ENCODE measurements at regions not wholly inside any gene's neighbourhood (a gene's known extent, or its start where the extent isn't known, plus 50 kb on each side); places are given as distances from the start of the nearest gene placed in this dataset.

DNA sequence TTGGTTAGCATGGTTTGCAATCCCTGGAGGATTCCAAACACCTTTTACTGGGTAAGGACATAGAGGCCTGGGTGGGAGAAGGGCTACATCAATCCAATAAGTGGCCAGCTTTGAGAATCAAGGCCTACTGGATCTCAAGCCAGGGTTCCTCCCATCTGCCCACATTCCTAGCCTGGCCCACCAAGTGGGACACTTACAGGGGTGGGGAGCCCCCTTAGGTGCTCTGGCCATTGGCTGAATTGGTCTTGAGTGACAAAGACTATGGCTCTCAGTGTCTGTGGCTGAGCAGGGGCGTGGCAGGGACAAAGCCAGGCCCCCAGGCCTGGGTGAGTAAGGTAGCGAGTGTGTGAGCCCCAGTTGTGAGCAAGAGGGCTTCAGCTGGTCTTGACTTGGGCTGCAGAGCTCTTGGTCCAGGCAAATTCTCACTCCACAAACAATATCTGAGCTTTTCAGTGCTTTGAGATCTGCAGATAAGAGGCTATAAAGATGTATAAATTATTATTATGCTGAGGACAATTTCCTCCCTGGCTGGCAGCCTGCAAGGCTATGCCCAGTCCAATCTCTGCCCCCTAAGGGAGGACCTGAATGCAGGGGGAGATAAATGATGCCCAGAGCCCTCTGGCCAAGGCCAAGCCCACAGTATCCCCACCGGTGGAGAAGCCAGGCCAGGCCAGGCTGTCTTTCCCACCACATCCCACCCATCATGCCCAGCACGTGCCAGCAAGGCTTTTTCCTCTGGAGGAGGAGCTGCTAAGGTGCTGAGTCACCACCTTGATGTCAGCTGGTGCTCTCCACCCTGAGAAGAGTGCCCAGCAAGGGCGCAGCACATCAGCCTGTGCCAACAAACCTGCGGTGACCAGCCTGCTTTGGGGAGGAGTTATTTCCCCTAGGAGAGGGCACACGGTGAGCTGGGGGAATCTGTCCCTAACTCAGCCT, 80.7 kb upstream of the DUSP5 start:
- no peak for DNase-seq
- TF ChIP-seq, protein P1, sequence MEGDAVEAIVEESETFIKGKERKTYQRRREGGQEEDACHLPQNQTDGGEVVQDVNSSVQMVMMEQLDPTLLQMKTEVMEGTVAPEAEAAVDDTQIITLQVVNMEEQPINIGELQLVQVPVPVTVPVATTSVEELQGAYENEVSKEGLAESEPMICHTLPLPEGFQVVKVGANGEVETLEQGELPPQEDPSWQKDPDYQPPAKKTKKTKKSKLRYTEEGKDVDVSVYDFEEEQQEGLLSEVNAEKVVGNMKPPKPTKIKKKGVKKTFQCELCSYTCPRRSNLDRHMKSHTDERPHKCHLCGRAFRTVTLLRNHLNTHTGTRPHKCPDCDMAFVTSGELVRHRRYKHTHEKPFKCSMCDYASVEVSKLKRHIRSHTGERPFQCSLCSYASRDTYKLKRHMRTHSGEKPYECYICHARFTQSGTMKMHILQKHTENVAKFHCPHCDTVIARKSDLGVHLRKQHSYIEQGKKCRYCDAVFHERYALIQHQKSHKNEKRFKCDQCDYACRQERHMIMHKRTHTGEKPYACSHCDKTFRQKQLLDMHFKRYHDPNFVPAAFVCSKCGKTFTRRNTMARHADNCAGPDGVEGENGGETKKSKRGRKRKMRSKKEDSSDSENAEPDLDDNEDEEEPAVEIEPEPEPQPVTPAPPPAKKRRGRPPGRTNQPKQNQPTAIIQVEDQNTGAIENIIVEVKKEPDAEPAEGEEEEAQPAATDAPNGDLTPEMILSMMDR (IDR thresholded peaks at IDR 0.05): no peak
- intact Hi-C loops (cut with DNase I): no loop called here
- no peaks in the 10 kb centered on the region for H3K4me1 ChIP-seq (replicated peaks in 1 of 2)
- H3K36me3 ChIP-seq (replicated peaks in 1 of 2): no peaks in the 10 kb centered on the region
- H3K4me3 ChIP-seq: no peak overlapping the region
- H3K9me3 ChIP-seq (replicated peaks in 1 of 3): no peaks in the 10 kb centered on the region
- H3K27ac ChIP-seq: no peak overlapping the region
- 49 to 73% (median 66%) methylated on average over 6 to 7 of the region's 7 CpGs for WGBS, 4 donors
- no peaks in the 10 kb centered on the region for H3K27me3 ChIP-seq

DNA sequence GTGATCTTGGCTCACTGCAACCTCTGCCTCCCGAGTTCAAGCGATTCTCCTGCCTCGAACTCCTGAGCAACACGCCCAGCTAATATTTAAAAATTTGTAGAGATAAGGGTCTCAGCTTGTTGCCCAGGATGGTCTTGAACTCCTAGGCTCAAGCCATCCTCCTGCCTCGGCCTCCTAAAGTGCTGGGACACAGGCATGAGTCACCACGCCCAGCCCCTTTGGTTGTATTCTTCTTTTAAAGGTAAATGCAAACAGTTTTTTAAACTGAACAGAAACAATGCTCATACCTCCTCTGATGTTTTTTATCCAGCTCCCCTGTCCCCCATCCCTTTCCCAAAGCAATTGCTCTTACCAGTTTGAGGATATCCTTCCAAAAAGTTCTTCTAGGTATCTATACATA, 79.5 kb upstream of the DUSP5 start:
- no peaks in the 10 kb centered on the region for H3K36me3 ChIP-seq (replicated peaks in 1 of 2)
- no peaks in the 10 kb centered on the region for H3K9me3 ChIP-seq (replicated peaks in 1 of 3)
- intact Hi-C loops (cut with DNase I): no loop called here
- TF ChIP-seq POLR2A (IDR thresholded peaks at IDR 0.05): no peak
- TF ChIP-seq, protein P1 (IDR thresholded peaks at IDR 0.05): no peak
- no peaks in the 10 kb centered on the region for H3K4me1 ChIP-seq (replicated peaks in 1 of 2)
- no peaks in the 10 kb centered on the region for H3K27me3 ChIP-seq
- H3K4me3 ChIP-seq: no peak overlapping the region
- H3K27ac ChIP-seq: no peak overlapping the region
- whole genome bisulfite sequencing, 4 donors: 77 to 81% (median 78%) methylated on average over 6 of the region's 6 CpGs
- no peak for DNase-seq

DNA sequence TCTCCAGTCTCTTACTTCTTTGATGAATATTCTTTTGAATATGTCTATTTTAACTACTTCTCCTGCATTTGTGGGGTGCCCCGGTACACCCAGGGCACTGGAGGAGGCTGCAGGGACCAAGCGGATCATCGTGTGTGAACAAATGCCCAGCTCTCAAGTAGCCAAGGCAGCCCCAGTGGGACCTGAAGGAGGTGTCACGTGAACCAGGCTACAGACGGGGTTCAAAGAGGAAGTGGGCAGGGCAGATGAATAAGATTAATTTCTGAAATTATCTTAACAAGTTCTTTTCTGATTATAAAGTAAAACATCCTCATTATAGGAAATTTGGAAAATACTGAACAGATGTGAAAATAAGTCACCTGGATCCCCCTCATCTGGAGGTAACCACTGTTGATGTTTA, 78.4 kb upstream of the DUSP5 start:
- no peak for DNase-seq
- WGBS, 4 donors: 78 to 82% (median 78%) methylated on average over 5 of the region's 5 CpGs
- Histone ChIP-seq H3K27me3 (no peaks in the 10 kb centered on the region), H3K4me3 (no peak overlapping the region), H3K27ac (no peak overlapping the region), H3K4me1 (replicated peaks in 1 of 2) (no peaks in the 10 kb centered on the region), H3K36me3 (replicated peaks in 1 of 2) (no peaks in the 10 kb centered on the region), H3K9me3 (replicated peaks in 1 of 3) (no peaks in the 10 kb centered on the region)
- TF ChIP-seq, protein P1 (IDR thresholded peaks at IDR 0.05): no peak
- no peak for TF ChIP-seq POLR2A (IDR thresholded peaks at IDR 0.05)
- intact Hi-C loops (cut with DNase I): no loop called here

DNA sequence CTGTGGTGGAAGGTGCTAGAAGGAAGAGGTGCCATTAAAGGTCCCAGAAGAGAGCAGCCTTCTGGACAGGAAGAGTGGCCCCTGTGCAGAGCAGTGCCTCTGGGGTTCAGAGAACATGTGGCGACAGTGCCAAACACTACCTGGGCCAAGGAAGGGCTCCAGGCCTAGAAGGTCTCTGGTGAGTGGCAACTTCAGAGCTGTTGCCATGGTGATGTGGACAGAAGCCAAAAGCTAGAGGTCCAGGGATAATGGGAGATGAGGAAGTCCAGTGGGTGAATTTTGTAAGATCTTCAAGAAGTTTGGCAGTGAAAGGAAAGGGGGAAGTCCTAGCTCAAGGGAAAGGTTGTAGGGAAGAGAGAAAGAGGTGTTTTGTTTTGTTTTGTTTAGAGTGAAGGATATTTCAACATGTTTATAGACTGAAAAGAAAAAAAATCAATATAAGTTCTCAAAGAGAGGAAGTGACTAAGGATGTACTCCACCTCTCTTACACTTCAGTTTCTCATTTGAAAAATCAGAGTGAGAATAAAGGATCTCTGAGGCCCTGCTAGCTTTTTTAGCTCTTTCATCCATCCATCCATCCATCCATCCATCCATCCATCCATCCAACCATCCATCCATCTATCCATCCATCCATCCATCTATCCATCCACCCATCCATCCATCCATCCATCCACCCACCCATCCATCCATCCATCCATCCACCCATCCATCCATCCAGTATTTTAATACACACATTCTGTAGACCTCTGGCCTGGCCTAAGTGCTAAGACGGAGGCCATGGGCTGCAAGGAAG, 77.1 kb upstream of the DUSP5 start:
- intact Hi-C loops (cut with DNase I): no loop called here
- peak in 6 of 7 donors; percentile 36 to 73 (median 58) for DNase-seq
- TF ChIP-seq POLR2A (IDR thresholded peaks at IDR 0.05): no peak
- TF ChIP-seq, protein P1 (IDR thresholded peaks at IDR 0.05): no peak
- Histone ChIP-seq H3K4me3 (no peak overlapping the region), H3K36me3 (replicated peaks in 1 of 2) (no peaks in the 10 kb centered on the region), H3K9me3 (replicated peaks in 1 of 3) (no peaks in the 10 kb centered on the region), H3K27me3 (no peaks in the 10 kb centered on the region), H3K27ac (no peak overlapping the region), H3K4me1 (replicated peaks in 1 of 2) (no peaks in the 10 kb centered on the region)
- WGBS, 4 donors: 88 to 95% (median 91%) methylated on average over 2 of the region's 2 CpGs
